OCI-M1 (cell line): ENCODE measurements at regions not wholly inside any gene's neighbourhood (a gene's known extent, or its start where the extent isn't known, plus 50 kb on each side); places are given as distances from the start of the nearest gene placed in this dataset.
"Not testable (repeated sequence)": the region's sequence is repeated elsewhere in the genome, so short reads cannot be mapped to it uniquely, and the experiment has no call there.

Experiments used
- DNase-seq: peaks from one replicate; lab custom pipeline; 2025; lab: John Stamatoyannopoulos, UW

- DNase-seq = no peak
Observed at GRCh38 chr1:37162059-37162458, 127.7 kb upstream of the GRIK3 start.

GRCh38 chr1:37166005-37166404, 131.7 kb upstream of the GRIK3 start:
- DNase-seq = no peak

GRCh38 chr1:37167479-37167878, 133.2 kb upstream of the GRIK3 start:
- DNase-seq = no peak

GRCh38 chr1:37169241-37169640, 134.9 kb upstream of the GRIK3 start:
- no peak for DNase-seq

- no peak for DNase-seq
Observed at GRCh38 chr1:37169743-37170275, 135.5 kb upstream of the GRIK3 start.

GRCh38 chr1:37171691-37172090, 137.4 kb upstream of the GRIK3 start:
- DNase-seq = no peak

- no peak for DNase-seq
Observed at GRCh38 chr1:37174341-37174740, 140.0 kb upstream of the GRIK3 start.

GRCh38 chr1:37174876-37175275, 140.6 kb upstream of the GRIK3 start:
- DNase-seq = no peak

GRCh38 chr1:37175666-37176215, 141.4 kb upstream of the GRIK3 start:
- no peak for DNase-seq

GRCh38 chr1:37176269-37176668, 142.0 kb upstream of the GRIK3 start:
- DNase-seq = no peak

- peak; percentile 30 for DNase-seq
Observed at GRCh38 chr1:37177230-37177864, 143.0 kb upstream of the GRIK3 start.

GRCh38 chr1:37181425-37181824, 147.1 kb upstream of the GRIK3 start:
- DNase-seq = no peak

- no peak for DNase-seq
Observed at GRCh38 chr1:37184789-37185188, 150.5 kb upstream of the GRIK3 start.

- DNase-seq = no peak
Observed at GRCh38 chr1:37186246-37186756, 152.0 kb upstream of the GRIK3 start.

- no peak for DNase-seq
Observed at GRCh38 chr1:37189111-37189510, 154.8 kb upstream of the GRIK3 start.

- no peak for DNase-seq
Observed at GRCh38 chr1:37197411-37197810, 163.1 kb upstream of the GRIK3 start.

- DNase-seq = not testable (repeated sequence)
Observed at GRCh38 chr1:37214305-37214704, 180.0 kb upstream of the GRIK3 start.

GRCh38 chr1:37233606-37234005, 199.3 kb upstream of the GRIK3 start:
- DNase-seq = no peak

GRCh38 chr1:37234941-37235418, 200.7 kb upstream of the GRIK3 start:
- no peak for DNase-seq

- no peak for DNase-seq
Observed at GRCh38 chr1:37237948-37238347, 203.6 kb upstream of the GRIK3 start.

GRCh38 chr1:37238364-37239224, 204.3 kb upstream of the GRIK3 start:
- DNase-seq = no peak

- no peak for DNase-seq
Observed at GRCh38 chr1:37239225-37239740, 205.0 kb upstream of the GRIK3 start.
